DND-41 (cell line): ENCODE measurements at regions not wholly inside any gene's neighbourhood (a gene's known extent, or its start where the extent isn't known, plus 50 kb on each side); places are given as distances from the start of the nearest gene placed in this dataset.

Experiments
- ATAC-seq: fragments of 200-7000 bp; cut with Tn5 transposase; 3 replicates; pipeline ENCODE4 v1.9.1; 2021; ENCODE audit warnings: low read depth; ENCODE audit not compliant: insufficient read depth
- DNase-seq: peaks from one replicate; pipeline ENCODE4 v3.0.0-alpha.2; 2020
- H2AFZ ChIP-seq: 2 replicates; pipeline ENCODE4 v1.6.0; 2012; ENCODE audit warnings: low read depth, low read length
- H3K27ac ChIP-seq: 2 replicates; pipeline ENCODE4 v1.5.1; 2012; ENCODE audit warnings: low read length, inconsistent platforms
- H3K27me3 ChIP-seq: fragments of 200-600 bp; sonication (generic); 2 replicates; pipeline ENCODE4 v1.6.0; 2012; ENCODE audit warnings: low read length, mild to moderate bottlenecking, inconsistent platforms; ENCODE audit not compliant: insufficient read depth, poor library complexity
- H3K36me3 ChIP-seq: 2 replicates; pipeline ENCODE4 v1.5.1; 2012; ENCODE audit warnings: low read length, inconsistent platforms; ENCODE audit not compliant: insufficient read depth
- H3K4me1 ChIP-seq: 2 replicates; pipeline ENCODE4 v1.5.1; 2012; ENCODE audit warnings: mild to moderate bottlenecking, low read length; ENCODE audit not compliant: insufficient read depth
- H3K4me2 ChIP-seq: 2 replicates; pipeline ENCODE4 v1.6.0; 2012; ENCODE audit warnings: mild to moderate bottlenecking, moderate library complexity, low read length, inconsistent platforms; ENCODE audit not compliant: insufficient read depth
- H3K4me3 ChIP-seq, 2 experiments: fragments of 200-600 bp in 1 of 2; shearing (Covaris generic) in 1 of 2; 2 replicates each; pipeline ENCODE4 v1.5.1; 2012 to 2016; ENCODE audit warnings: inconsistent platforms in 2 of 2, low read length in 2 of 2, mild to moderate bottlenecking in 2 of 2, low read depth in 1 of 2, moderate library complexity in 1 of 2
- H3K79me2 ChIP-seq: 2 replicates; pipeline ENCODE4 v1.6.0; 2012; ENCODE audit warnings: low read length, inconsistent platforms; ENCODE audit not compliant: insufficient read depth
- H3K9ac ChIP-seq: 2 replicates; pipeline ENCODE4 v1.6.0; 2012; ENCODE audit warnings: low read depth, mild to moderate bottlenecking, inconsistent platforms, low read length, moderate library complexity
- H3K9me3 ChIP-seq: 2 replicates; pipeline ENCODE4 v1.5.1; 2012; ENCODE audit warnings: low read length, moderate library complexity, mild to moderate bottlenecking, inconsistent platforms; ENCODE audit not compliant: insufficient read depth, severe bottlenecking
- H4K20me1 ChIP-seq: 2 replicates; pipeline ENCODE4 v1.6.0; 2012; ENCODE audit warnings: low read length; ENCODE audit not compliant: insufficient read depth
- EZH2 ChIP-seq: IDR thresholded peaks from 3 replicates; pipeline ENCODE4 v1.6.1; 2012; ENCODE audit warnings: borderline replicate concordance, low read depth, mild to moderate bottlenecking, moderate library complexity, low read length, inconsistent platforms; ENCODE audit not compliant: severe bottlenecking
- TF ChIP-seq, protein P1 (sequence below): IDR thresholded peaks from 2 replicates; pipeline ENCODE4 v1.5.1; 2012; ENCODE audit warnings: borderline replicate concordance, low read length, moderate library complexity, mild to moderate bottlenecking; ENCODE audit not compliant: poor library complexity, severe bottlenecking; ENCODE audit errors: extremely low read depth

DNA sequence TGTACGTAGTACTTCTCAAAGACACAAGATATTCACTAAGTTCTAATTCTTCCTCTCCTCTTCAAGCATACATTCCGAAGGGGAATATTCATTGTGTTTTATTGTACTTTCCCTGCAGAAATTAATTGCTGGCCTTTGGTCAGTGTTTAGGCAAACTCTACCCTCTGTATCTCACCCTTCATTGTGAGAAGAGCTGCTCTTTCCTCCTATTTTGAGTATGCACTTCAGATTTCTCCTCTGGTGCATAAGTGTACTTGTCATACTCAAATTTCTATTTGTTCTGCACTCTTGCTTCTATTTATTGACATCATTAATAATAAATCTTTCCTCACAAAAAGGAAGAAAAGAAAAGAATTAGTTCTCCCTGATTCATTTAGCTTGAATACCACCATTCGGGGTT lies 485.4 kb upstream of the SLC8A1 start:
- Histone ChIP-seq H3K79me2 (no peaks in the 10 kb centered on the region), H3K4me2 (no peak overlapping the region), H3K9ac (no peak overlapping the region), H4K20me1 (no peaks in the 10 kb centered on the region), H3K4me3 (no peak overlapping the region), H3K27me3 (no peaks in the 10 kb centered on the region), H3K36me3 (no peaks in the 10 kb centered on the region), H3K9me3 (peaks cover 10% of the 10 kb centered on the region), H3K4me1 (0 out of 2 replicates have a peak, but pooled peaks cover 10% of the 10 kb centered on the region), H3K27ac (no peak overlapping the region), H2AFZ (no peak overlapping the region)
- ATAC-seq (no peak), DNase-seq (no peak)
- TF ChIP-seq, protein P1, sequence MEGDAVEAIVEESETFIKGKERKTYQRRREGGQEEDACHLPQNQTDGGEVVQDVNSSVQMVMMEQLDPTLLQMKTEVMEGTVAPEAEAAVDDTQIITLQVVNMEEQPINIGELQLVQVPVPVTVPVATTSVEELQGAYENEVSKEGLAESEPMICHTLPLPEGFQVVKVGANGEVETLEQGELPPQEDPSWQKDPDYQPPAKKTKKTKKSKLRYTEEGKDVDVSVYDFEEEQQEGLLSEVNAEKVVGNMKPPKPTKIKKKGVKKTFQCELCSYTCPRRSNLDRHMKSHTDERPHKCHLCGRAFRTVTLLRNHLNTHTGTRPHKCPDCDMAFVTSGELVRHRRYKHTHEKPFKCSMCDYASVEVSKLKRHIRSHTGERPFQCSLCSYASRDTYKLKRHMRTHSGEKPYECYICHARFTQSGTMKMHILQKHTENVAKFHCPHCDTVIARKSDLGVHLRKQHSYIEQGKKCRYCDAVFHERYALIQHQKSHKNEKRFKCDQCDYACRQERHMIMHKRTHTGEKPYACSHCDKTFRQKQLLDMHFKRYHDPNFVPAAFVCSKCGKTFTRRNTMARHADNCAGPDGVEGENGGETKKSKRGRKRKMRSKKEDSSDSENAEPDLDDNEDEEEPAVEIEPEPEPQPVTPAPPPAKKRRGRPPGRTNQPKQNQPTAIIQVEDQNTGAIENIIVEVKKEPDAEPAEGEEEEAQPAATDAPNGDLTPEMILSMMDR: no peak
- TF ChIP-seq EZH2: no peak

DNA sequence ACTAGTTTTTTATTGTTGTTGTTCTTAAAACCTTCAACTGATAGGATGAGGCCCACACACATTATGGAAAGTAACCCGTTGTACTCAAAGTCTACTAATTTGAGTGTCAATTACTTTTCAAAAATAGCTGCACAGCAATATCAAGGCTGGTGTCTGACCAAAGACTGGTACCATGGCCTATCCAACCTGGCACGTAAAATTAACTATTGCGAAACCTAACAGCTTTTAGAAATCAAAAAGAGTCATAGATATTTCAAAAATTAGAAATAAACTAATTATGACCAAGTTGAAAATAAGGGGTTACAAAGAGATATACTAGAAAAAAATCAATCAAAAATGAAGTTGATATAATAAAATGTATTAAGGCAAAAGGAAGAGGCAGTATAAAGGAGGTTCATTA lies 501.5 kb upstream of the SLC8A1 start:
- ATAC-seq (no peak), DNase-seq (no peak)
- no peak for TF ChIP-seq EZH2
- TF ChIP-seq, protein P1: no peak
- Histone ChIP-seq H3K4me3 (no peak overlapping the region), H3K27ac (no peak overlapping the region), H4K20me1 (no peaks in the 10 kb centered on the region), H3K4me2 (no peak overlapping the region), H3K79me2 (no peaks in the 10 kb centered on the region), H3K9me3 (no peaks in the 10 kb centered on the region), H3K9ac (no peak overlapping the region), H3K27me3 (no peaks in the 10 kb centered on the region), H2AFZ (no peak overlapping the region), H3K36me3 (no peaks in the 10 kb centered on the region), H3K4me1 (no peaks in the 10 kb centered on the region)

DNA sequence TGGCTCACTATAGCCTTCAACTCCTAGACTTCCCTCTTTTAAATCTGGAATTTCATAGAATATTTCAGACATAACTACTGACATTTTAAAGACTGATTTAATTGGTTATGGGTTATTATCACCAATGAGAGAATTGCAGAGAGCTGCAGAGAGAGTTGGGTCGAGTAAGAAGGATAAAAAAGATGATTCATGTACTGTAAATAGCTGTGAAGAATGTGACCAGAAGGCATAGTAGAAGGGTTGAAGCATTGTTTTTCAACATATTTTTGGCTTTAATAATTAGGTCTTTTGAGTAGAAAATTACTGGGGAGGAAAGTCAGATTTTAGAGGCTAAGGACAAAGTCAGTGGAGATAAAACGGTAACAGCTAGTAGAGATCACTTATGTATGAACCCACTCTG lies 503.2 kb upstream of the SLC8A1 start:
- no peak overlapping the region for H3K4me3 ChIP-seq
- no peak overlapping the region for H3K9ac ChIP-seq
- H3K27ac ChIP-seq: no peak overlapping the region
- H4K20me1 ChIP-seq: no peaks in the 10 kb centered on the region
- H2AFZ ChIP-seq: no peak overlapping the region
- H3K4me1 ChIP-seq: no peaks in the 10 kb centered on the region
- H3K27me3 ChIP-seq: no peaks in the 10 kb centered on the region
- no peak for ATAC-seq
- DNase-seq: no peak
- no peaks in the 10 kb centered on the region for H3K36me3 ChIP-seq
- no peak overlapping the region for H3K4me2 ChIP-seq
- H3K9me3 ChIP-seq: no peaks in the 10 kb centered on the region
- no peaks in the 10 kb centered on the region for H3K79me2 ChIP-seq
- TF ChIP-seq, protein P1: no peak
- TF ChIP-seq EZH2: no peak

DNA sequence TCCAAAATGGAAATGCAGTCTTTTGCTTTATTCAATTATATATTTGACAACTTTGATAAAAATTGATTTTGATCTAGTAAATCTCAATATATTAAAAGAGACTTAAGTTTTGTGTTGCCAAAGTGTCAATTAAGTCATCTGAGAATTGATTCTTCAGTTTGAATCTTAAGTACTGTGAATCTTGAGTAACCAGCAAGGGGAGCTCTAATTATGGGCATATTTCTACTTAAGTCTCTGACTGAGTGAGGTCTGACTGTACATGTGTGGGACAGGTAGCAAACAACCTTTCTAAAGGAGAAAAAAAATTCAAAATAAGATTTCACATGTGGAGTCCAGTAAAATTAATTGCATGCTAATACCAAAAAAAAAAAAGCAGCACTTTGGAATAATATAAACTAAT lies 503.7 kb upstream of the SLC8A1 start:
- DNase-seq: no peak
- Histone ChIP-seq H3K27me3 (no peaks in the 10 kb centered on the region), H4K20me1 (no peaks in the 10 kb centered on the region)

More for the DNA sequence above, 503.7 kb upstream of the SLC8A1 start:
- Histone ChIP-seq H3K79me2 (no peaks in the 10 kb centered on the region), H3K4me1 (no peaks in the 10 kb centered on the region), H3K4me3 (no peak overlapping the region), H3K27ac (no peak overlapping the region), H3K4me2 (no peak overlapping the region), H2AFZ (no peak overlapping the region), H3K9ac (no peak overlapping the region), H3K36me3 (no peaks in the 10 kb centered on the region), H3K9me3 (no peaks in the 10 kb centered on the region)
- ATAC-seq: no peak
- no peak for TF ChIP-seq EZH2
- TF ChIP-seq, protein P1: no peak
